Stromal cell of bone marrow (primary cell): ENCODE measurements at regions not wholly inside any gene's neighbourhood (a gene's known extent, or its start where the extent isn't known, plus 50 kb on each side); places are given as distances from the start of the nearest gene placed in this dataset.

Experiments used
- DNase-seq: peaks from one replicate; pipeline ENCODE4 v3.0.0-alpha.2; 2012; ENCODE audit warnings: low read depth

DNA sequence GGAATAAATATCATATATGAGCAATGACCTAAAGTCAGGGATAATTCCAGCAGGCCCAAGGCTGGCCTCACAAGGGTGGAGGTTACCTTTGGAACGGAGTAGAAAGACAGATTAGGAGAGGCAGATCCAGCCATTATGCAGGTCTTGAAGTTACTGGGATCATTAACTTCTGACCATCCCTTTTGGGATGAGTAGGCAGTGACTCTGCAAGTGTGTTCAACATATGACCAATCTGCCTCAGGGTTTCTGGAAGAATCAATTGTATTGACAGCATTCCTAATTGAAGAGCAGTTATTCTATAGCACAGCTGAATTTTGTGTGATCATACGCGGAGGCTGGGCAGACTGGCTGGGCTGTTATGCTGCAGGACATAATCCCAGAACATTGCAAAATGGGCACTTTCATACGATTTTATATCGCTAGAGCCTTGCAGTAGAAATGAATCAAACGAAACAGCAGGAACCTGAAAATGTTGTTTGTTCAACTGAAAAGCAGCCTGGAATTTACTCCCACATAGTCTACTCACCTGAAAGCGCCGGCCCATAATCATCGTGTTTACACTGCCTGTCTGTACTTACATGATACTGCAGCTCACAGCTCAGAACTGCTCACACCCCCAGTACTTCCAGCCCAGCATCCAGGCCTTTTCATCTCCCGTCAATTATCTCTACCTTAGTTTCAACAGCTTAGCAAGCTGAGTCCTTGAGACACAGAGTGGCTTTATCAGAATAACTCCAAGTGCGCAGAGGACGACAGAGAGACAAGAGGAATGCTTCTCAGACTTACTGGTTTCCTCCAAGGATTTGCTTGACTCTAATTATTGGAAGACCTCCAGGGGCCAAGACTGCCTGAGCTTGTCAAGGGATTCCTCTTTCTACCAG lies 556.1 kb downstream of the EFNB2 start:
- DNase-seq: no peak

DNA sequence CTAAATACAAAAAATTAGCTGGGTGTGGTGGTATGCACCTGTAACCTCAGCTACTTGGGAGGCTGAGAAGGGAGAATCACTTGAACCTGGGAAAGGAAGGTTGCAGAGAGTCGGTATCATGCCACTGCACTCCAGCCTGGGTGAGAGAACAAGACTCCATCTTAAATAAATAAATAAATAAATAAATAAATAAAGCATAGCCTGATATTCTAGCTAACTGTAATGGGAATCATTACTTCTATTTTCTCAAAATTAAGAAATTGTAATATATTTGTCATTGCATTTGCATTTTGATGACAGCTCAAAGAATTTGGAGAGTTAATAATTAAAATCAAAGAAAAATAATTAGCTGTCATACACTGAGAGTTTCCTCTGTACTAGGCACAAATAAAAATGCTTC lies 561.1 kb downstream of the EFNB2 start:
- DNase-seq: no peak

DNA sequence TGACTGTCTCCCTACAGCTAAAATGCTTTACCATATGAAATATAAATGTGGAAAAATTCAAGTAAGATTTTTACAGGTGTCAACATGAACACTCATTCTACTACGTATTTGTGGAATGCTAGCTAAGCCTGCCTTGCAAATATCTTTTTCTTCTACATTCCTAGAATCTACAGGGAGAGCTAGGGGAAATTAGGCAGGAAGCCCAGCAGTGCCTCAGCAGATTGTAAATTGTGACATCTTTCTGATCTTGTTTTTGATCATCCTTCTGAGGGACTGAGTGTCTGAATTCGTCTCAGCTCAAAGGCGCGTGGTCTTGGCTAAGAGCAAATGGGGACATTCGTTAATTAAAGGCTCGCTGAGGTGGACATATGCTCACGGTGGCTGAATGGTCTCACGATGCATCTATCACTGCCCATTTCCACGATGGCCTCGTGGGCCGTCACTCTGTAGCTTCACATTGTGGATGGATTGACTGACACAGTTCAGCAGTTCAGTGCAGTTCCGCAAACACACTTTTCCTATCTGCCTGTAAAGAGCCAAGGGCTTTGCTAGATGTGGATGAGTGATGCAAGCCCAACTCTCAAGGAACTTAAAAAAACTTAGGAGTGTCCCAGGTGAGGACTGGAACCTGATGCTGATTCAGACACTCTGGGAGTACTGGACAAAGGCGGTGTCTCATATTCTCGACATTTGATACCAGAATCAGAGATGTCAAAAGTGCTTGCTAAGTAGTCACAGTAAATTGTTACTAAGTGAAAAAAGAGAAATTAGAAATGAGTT lies 562.5 kb downstream of the EFNB2 start:
- DNase-seq: no peak

DNA sequence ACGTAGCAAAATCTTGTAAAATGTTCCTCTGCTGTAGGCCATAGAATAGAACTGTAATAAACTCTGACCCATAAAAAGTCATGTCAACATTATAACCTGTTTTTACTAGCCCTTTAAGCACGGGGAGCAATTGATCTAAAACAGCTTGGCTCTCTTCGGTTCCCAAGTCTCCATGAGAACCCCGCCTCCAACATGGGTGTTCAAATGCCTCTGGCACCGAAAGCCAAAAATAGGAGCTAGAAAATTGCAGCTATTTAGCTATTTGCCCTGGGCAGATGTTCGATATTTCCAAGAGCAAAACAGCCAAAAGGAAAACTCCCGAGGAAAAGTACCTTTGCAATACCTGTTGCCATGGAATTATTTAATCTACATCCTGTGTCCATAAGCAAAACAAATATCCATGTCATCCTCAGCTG lies 563.1 kb downstream of the EFNB2 start:
- DNase-seq: no peak

DNA sequence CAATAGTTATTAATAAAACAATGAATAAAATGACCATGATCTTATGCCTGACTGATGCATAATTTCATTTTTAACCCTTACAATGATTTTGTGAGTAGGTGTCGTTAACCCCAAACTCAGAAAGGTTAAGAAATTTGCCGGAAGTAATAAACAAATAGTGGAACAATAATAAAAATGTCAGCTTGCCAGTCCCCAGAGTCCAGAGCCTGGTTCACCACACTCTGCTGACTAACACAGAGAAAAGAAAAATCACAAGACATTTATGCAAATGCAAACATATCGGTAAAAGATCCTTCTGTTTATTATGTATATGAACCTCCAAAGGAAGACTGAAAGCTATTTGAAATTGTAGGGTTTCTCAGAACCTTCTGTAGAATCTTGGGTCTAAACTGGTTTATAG lies 563.7 kb downstream of the EFNB2 start:
- DNase-seq: no peak

DNA sequence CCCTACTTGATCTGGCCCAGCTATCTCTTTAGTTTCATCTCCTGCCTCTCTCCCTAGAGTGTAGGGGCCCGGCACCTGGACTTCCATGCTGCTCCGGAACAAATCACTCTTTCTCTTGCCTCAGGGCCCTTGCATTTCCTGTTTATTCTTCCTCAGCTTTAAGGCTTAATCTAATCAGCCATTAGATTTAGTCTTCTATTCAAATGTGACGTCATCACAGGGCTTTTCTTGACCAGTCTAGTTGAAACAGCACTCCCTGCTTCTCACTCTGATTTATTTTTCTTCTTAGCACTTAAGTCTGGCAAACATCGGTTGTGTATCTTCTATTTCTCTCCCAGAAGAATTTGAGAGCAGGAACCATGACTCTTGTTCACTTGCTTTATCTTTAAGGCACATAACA lies 564.1 kb downstream of the EFNB2 start:
- DNase-seq: no peak

DNA sequence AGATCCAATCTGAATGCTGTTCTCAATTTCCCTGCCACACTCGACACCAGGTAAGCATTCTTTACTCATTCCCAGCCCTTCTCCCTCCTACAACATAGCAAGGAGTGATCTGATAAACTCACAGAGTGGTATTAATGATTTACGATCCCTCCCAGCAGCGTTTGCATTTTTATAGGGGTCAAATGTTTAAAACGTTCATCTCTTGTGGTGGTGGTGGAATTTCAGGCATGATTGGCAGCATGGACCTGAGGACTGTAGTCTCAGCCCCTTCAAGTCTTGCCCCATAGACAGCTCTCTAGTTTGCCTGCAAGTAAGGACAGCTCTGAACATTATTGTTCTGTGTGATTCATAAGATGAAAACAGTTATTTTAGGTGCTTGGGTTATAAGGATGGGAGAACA lies 565.7 kb downstream of the EFNB2 start:
- DNase-seq: no peak

DNA sequence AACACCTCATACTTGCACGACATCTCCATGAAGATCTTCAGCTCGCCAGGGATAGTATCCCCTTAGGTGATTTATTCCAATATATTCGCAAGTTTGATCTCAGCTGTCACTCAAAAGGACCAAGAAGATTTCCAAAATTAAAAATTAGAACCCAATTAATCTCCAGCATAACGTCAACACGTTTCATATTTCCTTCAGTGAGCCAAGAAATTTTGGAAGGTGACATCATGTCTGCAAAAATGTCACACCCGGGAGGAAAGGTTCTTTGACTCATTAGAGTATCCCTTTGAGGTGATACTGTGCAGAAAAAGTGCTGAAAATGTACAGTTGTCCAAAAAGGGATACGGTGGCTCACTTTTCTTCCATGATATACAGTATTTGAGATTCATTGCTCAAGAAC lies 569.6 kb downstream of the EFNB2 start:
- DNase-seq: no peak

DNA sequence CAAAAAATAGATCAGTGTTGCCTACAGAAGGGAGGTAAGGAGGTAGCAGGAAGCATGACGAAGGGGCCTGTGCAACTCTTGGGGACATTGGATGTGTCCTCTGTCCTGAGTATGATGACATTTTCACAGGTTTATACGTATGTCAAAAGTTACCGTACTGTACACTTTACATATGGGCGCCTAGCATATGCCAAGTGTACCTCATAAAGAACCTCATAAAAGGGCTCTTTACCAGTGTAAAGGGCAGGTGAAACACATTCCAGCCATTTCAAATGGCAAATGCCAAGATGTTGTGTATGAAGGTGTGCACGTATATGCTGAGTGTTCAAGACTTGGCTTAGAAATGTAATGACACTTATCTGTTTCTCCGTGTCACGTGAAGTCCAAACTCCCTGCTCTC lies 573.4 kb downstream of the EFNB2 start:
- DNase-seq: no peak

DNA sequence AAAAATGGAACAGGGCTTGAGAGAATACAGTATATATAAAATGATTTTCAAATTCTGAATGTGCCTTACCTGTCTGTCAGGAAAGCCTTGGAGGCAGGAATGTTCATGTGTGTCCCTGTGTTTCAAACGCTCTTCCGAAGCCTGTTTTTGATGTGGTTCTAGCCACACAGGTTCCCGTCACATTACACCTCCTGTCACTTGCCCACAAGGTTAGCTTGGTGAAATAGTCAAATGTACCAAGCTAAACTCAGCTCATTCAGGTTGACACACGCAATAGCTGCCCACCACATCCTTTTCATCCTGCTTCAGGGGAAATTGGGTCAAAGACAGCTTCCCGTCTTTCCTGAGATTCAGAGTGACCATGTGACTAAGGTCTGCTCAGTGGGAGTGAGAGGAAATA lies 574.0 kb downstream of the EFNB2 start:
- no peak for DNase-seq

DNA sequence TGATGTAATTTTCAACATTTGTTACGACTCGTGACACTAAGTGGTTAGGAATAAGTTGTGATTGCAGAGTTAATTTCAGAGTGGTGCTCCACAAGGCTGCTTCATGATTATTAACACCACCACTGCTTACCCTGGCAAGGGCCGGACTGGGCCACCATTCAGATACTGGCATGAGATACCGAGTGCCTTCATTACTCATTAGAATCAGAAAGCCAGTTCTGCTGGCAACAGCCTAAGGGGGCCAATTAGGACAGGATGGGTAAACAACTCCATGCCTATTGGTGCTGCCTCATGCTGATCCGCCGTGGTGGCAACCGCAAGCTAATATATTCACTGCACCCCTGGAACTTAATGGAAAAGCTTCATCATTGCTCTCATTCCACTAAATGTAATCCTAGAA lies 575.1 kb downstream of the EFNB2 start:
- DNase-seq: no peak

DNA sequence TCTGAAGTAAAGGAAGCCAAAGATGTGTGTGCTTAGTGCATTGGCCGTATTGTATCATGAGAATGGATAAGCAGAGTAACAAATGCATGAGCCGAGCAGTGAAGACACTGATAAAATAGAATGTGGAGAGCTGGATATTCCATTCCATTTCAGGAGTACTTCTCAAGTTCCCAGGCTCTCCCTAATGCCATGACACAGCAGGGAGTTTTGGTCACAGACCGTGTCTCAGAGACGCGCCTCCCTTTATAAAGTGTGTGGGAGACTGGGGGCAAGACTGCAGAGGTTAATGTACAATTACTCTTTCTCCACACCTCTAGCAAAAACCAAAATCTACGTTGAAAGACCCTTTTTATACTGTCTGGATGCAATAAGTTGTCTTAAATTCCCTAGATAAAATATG lies 575.6 kb downstream of the EFNB2 start:
- DNase-seq: no peak

DNA sequence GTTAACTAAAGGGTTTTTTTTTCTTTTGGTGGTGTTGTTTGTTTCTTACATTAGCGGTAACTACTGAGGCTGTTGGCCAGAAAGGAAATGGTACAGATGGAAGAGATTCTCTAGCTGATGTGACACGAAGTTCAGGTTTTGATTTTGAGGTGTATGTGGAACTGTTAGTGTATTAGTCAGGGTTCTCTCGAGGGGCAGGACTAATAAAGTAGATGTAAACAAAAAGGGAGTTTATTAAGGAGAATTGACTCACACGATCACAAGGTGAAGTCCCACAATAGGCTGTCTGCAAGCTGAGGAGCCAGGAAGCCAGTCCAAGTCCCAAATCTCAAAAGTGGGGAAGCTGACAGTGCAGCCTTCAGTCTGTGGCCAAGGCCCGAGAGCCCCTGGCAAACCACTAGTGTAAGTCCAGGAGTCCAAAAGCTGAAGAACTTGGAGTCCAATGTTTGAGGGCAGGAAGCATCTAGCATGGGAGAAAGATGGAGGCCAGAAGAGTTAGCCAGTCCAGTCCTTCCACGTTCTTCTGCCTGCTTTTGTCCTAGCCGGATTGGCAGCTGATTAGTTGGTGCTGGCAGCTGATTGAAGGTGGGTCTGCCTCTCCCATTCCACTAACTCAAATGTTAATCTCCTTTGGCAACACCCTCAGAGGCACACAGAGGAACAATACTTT lies 577.6 kb downstream of the EFNB2 start:
- no peak for DNase-seq

DNA sequence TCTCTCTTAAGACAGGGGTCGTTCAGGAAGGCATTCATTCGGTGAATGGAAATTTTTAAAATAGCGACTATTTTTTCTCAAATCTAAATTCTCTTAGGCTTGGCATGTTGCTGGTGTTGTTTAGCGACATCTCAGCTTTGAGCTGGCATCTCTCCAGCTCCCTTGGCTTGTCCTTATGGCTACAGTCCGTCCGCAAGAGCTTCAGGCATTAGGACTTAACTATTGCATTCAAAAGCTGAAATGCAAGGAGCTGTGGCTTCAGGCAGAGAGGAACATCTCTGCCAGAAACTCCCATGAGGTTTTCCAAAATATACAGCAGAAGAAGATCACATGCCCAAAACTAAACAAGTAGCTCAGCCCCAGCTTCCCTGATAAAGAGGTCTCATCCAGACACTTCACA lies 578.5 kb downstream of the EFNB2 start:
- DNase-seq: no peak

DNA sequence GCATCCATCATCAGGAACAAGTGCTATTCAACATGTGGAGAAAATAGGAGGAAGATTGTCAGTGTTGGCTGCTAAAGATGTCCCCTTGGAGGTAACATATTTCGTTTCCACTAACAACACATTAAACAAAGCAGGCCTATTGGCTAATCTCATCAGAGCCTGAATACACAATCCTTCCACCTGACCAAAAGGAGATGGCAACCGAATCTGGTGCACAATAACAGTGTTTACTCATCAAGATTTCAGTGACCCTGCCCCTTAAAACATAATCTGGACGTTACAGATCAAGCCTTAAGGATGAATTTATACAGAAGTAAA lies 582.5 kb downstream of the EFNB2 start:
- DNase-seq: no peak

DNA sequence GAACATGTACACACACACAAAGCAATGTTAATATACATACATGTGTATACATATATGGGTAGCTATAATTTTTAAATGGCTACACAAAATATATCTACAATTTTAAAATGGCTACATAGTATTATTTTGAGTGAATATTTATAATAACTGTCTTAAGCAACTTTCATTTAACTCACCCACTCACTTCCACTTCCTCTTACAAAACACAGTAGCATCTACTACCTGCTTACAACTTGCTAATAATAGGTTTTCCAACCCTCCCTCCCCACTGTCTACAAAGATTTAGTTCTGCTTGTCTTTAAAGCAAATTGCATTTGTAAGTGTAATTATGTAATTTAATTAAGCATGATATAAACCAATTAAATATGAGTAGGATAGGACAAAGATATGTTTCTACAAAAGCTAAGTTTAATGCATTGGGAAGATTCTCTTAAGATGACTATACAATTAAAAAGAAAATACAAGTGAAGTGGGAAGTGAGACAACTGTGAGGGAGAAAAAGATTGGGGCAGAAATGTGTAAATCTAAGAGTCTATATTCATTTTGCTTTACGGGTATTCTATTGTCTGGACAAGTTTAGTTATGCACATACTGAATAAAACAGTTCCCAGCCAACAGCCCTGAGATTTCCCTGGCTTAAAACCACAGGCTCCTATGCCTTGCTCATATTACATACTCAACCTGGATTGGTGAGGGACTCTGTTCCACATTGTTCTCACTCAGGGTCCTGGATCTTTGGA lies 583.1 kb downstream of the EFNB2 start:
- no peak for DNase-seq

DNA sequence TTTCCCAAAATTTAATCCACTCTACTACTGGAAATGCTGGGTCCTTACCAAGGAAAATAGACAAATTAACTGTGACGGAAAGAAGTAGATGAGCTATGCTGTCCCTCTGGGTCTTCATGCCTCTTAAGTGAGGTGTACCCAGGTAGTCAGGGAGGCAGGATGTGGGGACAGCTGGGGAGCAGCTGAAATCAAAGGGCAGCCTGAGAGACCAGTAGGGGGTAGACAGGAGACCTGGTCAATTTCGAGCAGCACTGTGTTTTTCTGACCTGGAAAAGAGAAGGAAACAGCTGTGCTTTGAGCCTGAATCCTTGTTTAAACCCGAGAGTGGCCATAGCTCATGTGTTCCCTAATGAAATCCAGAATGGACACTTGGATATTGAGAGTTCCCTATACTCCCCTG lies 587.3 kb downstream of the EFNB2 start:
- DNase-seq: no peak

DNA sequence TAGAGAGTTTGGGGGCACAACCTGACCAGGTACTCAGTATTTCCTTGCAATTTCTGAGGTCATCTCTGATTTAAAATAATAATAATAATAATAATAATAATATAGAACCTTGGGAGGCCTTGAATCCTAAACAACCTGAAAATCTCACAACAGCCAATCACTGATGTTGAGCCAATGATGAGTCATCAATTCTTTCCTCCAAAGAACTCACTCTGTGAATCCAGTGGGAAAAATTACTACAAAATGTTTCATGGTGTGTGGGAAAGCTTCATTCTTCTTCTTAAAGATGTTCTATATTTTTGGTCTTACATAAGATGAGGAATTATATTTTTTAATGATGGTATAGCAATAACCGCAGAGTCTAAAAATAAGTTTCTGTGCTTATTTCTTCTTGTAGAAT lies 594.6 kb downstream of the EFNB2 start:
- no peak for DNase-seq

DNA sequence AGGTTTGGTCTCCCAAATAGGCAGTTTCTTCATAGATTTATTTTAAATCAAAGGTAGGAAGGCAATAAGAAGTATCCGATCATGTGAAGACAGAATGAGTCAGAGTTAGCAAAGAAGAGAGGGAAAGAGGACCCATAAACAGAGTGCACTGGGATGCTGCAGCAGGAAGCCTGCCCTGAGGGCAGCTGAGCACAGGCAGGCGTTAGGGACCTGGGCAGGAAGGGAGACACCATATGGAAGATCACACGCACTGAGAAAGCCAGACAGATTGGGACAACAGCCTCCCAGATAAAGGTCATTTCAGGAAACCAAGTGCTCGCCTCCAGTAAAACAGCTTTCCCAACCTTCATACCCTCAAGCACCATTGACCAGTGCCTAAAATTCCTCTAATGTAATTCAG lies 598.0 kb downstream of the EFNB2 start:
- DNase-seq: no peak

DNA sequence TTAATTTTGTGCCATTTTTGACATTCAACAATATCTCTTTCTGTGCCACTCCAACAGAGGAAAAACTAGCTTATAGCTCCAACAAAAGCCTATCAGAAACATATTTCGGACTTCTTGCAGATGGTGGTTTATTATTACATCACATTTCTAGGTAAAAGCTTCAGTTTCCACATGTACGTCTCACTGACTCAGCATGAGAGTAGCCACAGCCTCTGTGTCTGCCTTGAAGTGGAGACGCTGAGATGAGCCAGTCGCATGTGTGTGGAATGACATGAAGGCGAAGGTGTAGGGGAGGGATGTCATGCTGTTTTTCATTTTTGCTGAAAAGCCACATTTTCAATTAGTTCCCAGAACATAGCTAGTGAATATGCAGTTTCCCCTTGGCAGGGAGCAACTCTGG lies 598.6 kb downstream of the EFNB2 start:
- no peak for DNase-seq

DNA sequence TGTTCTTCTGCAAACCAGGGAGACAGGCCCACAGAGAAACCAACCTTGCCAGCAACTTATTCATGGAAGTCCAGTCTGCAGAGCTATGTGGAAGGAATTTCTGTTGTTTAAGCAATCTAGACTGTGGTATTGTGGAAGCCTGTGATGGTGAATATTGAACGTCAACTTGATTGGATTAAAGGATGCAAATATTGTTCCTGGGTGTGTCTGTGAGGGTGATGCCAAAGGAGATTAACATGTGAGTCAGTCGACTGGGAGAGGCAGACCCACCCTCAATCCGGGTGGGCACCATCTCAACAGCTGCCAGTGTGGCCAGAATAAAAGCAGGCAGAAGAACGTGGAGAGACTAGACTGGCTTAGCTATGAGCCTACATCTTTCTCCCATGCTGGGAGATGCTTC lies 606.0 kb downstream of the EFNB2 start:
- no peak for DNase-seq

DNA sequence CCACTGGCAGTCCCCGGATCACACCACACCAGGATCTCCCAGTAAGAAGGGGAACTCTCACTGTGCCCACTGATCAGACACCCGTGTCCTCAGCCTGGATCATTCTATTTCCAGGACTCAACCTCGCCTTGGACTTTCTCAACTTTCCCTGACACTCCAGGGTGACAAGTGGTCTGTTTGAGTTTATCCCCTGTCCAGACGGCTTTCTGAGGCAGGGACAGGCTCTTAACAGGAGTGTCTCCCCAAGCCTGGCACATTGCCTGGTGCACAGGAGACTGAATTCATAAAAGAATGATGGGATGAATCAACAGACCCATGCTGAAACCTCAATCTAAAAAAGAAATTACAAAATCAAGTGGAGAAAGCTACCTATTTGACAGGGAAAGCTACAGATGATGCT lies 606.6 kb downstream of the EFNB2 start:
- DNase-seq: no peak

DNA sequence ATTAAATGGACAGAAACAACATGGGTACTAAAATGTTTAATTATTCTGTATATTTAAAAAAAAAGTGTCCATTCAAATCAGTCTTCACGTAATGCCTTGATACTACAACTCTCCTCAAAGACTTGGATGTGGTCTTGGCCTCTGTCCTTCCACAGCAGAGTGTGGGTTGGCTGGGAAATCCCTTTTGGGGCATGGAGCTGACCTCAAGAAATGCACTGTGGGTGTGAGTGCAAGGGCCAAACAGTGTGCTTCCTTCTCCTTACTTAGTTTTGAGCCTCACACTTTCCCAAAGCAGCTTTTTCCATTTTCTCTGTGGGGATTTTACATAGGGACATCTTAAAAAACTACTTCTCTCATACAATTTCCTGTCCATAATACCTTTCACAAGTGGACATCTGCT lies 607.4 kb downstream of the EFNB2 start:
- no peak for DNase-seq
